HFF-Myc (cell line): ENCODE measurements at regions not wholly inside any gene's neighbourhood (a gene's known extent, or its start where the extent isn't known, plus 50 kb on each side); places are given as distances from the start of the nearest gene placed in this dataset.

ENCODE experiments used
- DNase-seq: peaks from one replicate; pipeline ENCODE4 v3.0.0-alpha.2; 2011; ENCODE audit warnings: low read depth; ENCODE audit errors: extremely low read depth
- H3K4me3 ChIP-seq: replicated peaks from 2 replicates; pipeline ENCODE4 v1.5.1; 2011; ENCODE audit warnings: low read depth, mild to moderate bottlenecking, control low read depth, low read length
- TF ChIP-seq, protein P1 (sequence below): IDR thresholded peaks from 2 replicates; pipeline ENCODE4 v1.5.1; 2012; ENCODE audit warnings: mild to moderate bottlenecking, low read depth, low read length, control low read depth; ENCODE audit errors: missing control alignments

DNA sequence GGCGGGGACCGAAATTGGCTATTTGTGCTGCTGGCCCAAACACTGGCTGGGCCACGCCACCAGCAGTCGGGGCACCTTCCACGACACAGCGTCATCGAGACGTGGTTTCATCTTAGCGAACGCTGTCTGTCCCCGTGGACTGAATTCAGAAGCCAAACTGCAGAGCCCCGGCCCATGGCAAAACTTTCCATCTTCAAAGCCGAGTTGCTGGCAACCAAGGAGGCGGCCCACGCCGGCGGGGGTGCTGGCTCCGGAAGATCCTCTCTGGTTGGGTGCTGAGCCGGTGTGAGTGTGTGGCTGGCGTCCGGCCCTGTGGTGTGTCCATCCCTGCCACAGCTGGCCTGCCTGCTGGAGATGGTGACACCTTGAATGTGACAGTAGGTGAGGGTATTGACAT lies 96.6 kb upstream of the ADRA2C start:
- DNase-seq, result no peak
- TF ChIP-seq, protein P1, sequence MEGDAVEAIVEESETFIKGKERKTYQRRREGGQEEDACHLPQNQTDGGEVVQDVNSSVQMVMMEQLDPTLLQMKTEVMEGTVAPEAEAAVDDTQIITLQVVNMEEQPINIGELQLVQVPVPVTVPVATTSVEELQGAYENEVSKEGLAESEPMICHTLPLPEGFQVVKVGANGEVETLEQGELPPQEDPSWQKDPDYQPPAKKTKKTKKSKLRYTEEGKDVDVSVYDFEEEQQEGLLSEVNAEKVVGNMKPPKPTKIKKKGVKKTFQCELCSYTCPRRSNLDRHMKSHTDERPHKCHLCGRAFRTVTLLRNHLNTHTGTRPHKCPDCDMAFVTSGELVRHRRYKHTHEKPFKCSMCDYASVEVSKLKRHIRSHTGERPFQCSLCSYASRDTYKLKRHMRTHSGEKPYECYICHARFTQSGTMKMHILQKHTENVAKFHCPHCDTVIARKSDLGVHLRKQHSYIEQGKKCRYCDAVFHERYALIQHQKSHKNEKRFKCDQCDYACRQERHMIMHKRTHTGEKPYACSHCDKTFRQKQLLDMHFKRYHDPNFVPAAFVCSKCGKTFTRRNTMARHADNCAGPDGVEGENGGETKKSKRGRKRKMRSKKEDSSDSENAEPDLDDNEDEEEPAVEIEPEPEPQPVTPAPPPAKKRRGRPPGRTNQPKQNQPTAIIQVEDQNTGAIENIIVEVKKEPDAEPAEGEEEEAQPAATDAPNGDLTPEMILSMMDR, result no peak
- no peak overlapping the region for H3K4me3 ChIP-seq

DNA sequence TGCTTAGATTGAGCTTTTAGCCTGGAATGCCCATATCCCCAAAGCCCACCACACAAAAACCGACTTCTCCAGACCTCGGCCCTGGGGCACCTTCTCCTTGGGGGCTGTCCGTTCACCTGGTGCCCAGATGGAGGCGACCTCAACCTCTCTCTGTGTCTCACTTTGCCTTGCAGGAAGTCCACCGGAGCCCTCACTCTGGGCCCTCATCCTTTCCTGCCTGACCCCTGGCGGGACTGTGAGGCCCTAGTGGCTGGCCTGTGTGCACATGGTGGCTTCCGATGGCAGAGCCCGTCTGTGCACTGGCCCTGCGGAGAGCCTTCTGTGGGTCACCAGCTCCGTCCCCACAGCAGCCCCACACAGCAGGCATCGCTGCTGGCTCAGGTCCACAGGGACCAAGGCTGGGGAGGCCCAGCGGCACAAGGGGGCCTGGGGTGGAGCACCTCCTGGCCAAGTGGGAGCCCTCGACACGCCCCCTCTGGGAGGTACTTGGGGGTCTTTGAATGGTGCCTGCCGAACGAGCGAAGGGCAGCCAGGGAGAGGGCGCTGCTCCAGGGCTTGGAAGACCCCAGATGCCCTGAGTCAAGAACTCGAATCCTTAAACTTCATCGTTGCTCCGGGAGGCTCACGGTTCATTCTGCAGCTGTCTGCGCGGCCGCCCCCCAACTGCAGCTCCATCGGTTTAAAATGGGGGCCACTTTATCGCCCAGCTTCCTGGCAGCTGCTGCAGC lies 97.2 kb upstream of the ADRA2C start:
- H3K4me3 ChIP-seq, result no peak overlapping the region
- DNase-seq, result no peak
- TF ChIP-seq, protein P1, result no peak

DNA sequence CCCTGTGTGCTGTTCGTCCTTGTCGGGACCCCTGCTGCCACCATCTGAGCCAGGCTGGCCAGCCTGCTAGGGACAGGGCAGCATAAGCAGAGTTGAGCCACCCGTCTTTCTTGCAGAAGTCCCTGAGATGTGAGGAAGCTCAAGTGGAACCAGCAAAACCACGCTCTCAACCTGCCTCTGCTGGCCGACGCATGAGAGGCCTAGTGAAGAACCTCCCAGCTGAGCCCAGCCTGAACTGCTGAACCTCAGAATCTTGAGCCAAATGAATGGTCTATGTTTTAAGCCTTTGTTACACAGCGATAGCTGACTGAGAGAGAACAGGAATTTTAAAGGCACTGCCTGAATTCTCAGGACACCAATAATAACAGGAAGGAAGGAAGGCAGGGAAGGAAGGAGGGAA lies 98.9 kb upstream of the ADRA2C start:
- no peak overlapping the region for H3K4me3 ChIP-seq
- no peak for DNase-seq
- TF ChIP-seq, protein P1, result no peak

DNA sequence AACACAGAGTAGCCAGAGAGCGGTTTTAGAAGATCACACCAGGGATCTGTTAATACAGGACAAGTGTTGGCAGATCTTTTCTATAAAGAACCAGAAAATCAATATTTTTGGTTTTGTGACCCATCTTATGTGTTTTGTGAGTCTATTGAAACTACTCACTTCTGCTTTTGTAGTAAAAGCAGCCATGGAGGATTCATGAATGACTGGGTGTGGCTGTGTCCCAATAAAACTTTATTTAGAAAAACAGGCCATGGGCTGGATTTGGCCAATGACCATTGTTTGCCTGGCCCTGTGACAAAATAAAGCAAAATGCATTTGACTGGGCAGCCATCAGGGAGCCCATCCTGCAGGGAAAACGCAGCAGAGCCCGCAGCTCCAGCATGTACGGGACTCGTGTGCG lies 99.9 kb upstream of the ADRA2C start:
- TF ChIP-seq, protein P1, result no peak
- no peak overlapping the region for H3K4me3 ChIP-seq
- DNase-seq, result no peak

DNA sequence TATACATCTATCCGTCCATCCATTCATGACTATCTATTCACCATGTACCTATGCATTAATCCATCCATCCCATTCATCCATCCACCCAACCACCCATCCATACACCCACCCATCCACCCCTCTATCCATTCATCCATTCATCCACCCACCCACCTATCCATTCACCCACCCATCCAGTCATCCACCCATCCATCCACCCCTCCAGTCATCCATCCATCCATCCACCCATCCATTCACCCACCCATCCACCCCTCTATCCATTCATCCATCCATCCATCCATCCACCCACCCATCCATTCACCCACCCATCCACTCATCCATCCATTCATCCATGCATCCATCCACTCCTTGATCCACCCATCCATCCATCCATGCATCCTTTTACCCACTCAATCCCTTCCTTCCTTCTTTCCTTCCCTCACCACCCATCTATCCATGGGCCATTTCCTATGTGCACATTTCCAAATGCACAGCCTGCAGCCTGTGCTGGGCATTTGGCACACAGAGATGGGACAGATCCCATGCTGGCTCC lies 100.8 kb upstream of the ADRA2C start:
- TF ChIP-seq, protein P1, result no peak
- no peak overlapping the region for H3K4me3 ChIP-seq
- DNase-seq, result no peak

DNA sequence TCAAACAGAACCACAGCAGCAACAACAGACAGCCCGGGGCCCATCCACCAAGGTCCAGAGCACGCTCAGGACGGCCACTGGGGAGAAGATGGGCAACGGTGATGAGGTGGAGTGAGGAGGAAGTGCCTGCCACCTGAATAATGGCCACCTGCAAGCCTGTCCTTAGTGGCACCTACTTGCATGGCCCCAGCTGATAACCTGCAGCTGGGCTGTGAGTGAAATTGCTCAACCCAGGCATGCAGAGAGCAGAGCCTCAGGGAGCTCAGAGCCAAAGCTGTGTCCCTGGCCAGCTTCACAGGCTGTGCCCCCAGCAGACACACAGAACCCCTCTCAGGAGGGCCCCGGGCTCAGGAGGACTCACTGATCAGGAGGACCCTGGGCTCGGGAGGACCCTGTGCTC lies 102.4 kb upstream of the ADRA2C start:
- DNase-seq, result no peak
- no peak overlapping the region for H3K4me3 ChIP-seq
- TF ChIP-seq, protein P1, result no peak
